Muscle of back (tissue), 3 donors: ENCODE measurements at regions not wholly inside any gene's neighbourhood (a gene's known extent, or its start where the extent isn't known, plus 50 kb on each side); places are given as distances from the start of the nearest gene placed in this dataset.
"Not testable (repeated sequence)": the region's sequence is repeated elsewhere in the genome, so short reads cannot be mapped to it uniquely, and the experiment has no call there.

Experiments used
- DNase-seq, 3 donors: peaks; one replicate each; pipeline versions ENCODE4 v3.0.0 to v3.0.0-alpha.2; 2013

GRCh38 chr17:14427900-14428647 lies 127.2 kb downstream of the HS3ST3B1 start:
- no peak for DNase-seq

- DNase-seq, result not testable (repeated sequence)
Measured at GRCh38 chr17:14423156-14423555, 122.3 kb downstream of the HS3ST3B1 start.

GRCh38 chr17:14417336-14417735 lies 116.5 kb downstream of the HS3ST3B1 start:
- DNase-seq, result no peak

GRCh38 chr17:14409292-14409691 lies 108.4 kb downstream of the HS3ST3B1 start:
- no peak for DNase-seq

DNA sequence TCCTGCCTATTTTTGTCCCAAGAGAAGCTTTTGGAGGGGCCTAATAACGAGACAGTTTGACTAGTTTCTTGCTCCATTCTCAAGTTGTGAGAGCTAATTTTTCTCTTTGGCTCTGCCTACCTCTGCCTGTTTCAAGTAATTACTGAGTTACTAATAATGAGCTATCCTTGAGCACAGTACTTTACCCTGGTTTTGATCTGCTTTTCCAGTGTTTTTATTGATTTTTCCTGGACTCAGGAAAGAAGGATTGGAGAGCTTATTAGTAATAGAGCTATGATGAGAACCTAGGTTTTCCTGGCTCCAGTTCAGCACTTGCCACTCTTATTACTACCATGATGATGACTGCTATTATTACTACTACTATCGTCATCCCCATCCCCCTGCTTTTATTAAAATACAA lies 106.7 kb downstream of the HS3ST3B1 start:
- DNase-seq, result no peak

DNA sequence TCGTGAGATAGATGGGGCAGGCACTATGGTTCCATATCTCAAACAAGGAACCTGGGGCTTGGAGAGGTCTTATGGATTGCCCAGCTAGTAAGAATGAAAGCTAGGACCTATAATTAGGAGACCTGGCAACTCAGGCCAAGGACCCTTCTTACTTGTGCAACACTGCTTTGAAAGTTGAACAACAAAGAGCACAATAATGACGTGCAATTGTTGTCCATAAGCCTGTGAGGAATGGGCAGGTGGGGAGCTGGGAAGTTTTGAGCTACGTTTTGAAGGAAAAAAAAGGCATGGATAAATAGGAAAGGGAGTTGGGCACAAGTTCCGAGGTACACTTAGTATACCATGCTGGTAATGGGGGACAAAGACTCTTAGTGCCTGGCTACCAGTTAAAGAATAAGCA lies 104.3 kb downstream of the HS3ST3B1 start:
- no peak for DNase-seq
